Left lung (tissue), 4 donors: ENCODE measurements at regions not wholly inside any gene's neighbourhood (a gene's known extent, or its start where the extent isn't known, plus 50 kb on each side); places are given as distances from the start of the nearest gene placed in this dataset.

Experiments
- ATAC-seq: fragments of 200-7000 bp; cut with Tn5 transposase; one replicate; pipeline ENCODE4 v1.9.1; 2020; ENCODE audit warnings: moderate library complexity
- DNase-seq, 4 donors: peaks; one replicate each; pipeline ENCODE4 v3.0.0-alpha.2; 2013 to 2020
- H3K27ac ChIP-seq, 2 donors: fragments of 200-600 bp; sonication (generic) in 1 of 2; one replicate each; pipeline versions ENCODE4 v1.5.0 to v1.8.0; 2020 to 2021
- H3K27me3 ChIP-seq, 2 donors: fragments of 200-600 bp; sonication (generic) in 1 of 2; one replicate each; pipeline versions ENCODE4 v1.5.0 to v1.8.0; 2020 to 2021
- H3K36me3 ChIP-seq, 2 donors: fragments of 200-600 bp; sonication (generic) in 1 of 2; one replicate each; pipeline versions ENCODE4 v1.5.0 to v1.8.0; 2020 to 2021
- H3K4me1 ChIP-seq, 2 donors: fragments of 200-600 bp; one replicate each; pipeline ENCODE4 v1.8.0; 2021
- H3K4me3 ChIP-seq, 2 donors: fragments of 200-600 bp; sonication (generic) in 1 of 2; one replicate each; pipeline versions ENCODE4 v1.5.0 to v1.8.0; 2020 to 2021; ENCODE audit warnings: mild to moderate bottlenecking in 1 of 2
- H3K9me3 ChIP-seq, 2 donors: fragments of 200-600 bp; sonication (generic) in 1 of 2; one replicate each; pipeline versions ENCODE4 v1.5.0 to v1.8.0; 2020 to 2021
- intact Hi-C, 2 donors: fragments of 100-400 bp; cut with DNase I; formaldehyde crosslinking; loops; one replicate each; pipeline versions ENCODE4 v1.11.2 to v1.14.2; 2022
- TF ChIP-seq, protein P1 (sequence below), 2 donors: fragments of 200-600 bp; sonication (generic) in 1 of 2; IDR thresholded peaks; one replicate each; pipeline versions ENCODE4 v1.5.0 to v1.8.0; 2021; ENCODE audit warnings: antibody characterized with exemption in 2 of 2
- donor health status: DM: no; HTN: yes; CAD: no.
- donor health status: DM: no; HTN: no; CAD: no.

GRCh38 chr4:137468836-137469235 is 63.5 kb downstream of the PCDH18 start:
- Histone ChIP-seq H3K4me1 (no peaks in the 10 kb centered on the region), H3K36me3 (no peaks in the 10 kb centered on the region), H3K27ac (no peak overlapping the region), H3K27me3 (no peaks in the 10 kb centered on the region), H3K4me3 (no peak overlapping the region), H3K9me3 (peaks cover 0 to 24% of the 10 kb centered on the region in 2 donors)
- no peak for ATAC-seq
- no peak for DNase-seq
- TF ChIP-seq, protein P1, sequence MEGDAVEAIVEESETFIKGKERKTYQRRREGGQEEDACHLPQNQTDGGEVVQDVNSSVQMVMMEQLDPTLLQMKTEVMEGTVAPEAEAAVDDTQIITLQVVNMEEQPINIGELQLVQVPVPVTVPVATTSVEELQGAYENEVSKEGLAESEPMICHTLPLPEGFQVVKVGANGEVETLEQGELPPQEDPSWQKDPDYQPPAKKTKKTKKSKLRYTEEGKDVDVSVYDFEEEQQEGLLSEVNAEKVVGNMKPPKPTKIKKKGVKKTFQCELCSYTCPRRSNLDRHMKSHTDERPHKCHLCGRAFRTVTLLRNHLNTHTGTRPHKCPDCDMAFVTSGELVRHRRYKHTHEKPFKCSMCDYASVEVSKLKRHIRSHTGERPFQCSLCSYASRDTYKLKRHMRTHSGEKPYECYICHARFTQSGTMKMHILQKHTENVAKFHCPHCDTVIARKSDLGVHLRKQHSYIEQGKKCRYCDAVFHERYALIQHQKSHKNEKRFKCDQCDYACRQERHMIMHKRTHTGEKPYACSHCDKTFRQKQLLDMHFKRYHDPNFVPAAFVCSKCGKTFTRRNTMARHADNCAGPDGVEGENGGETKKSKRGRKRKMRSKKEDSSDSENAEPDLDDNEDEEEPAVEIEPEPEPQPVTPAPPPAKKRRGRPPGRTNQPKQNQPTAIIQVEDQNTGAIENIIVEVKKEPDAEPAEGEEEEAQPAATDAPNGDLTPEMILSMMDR (IDR thresholded peaks at IDR 0.05), result no peak
- intact Hi-C loops, result no loop called here

GRCh38 chr4:137467537-137467936 is 64.8 kb downstream of the PCDH18 start:
- H3K36me3 ChIP-seq, result no peaks in the 10 kb centered on the region
- intact Hi-C loops, result no loop called here
- no peaks in the 10 kb centered on the region for H3K4me1 ChIP-seq
- H3K9me3 ChIP-seq, result peaks cover 0 to 27% of the 10 kb centered on the region in 2 donors
- TF ChIP-seq, protein P1 (IDR thresholded peaks at IDR 0.05), result no peak
- no peaks in the 10 kb centered on the region for H3K27me3 ChIP-seq
- ATAC-seq (no peak), DNase-seq (no peak)
- H3K4me3 ChIP-seq, result no peak overlapping the region
- H3K27ac ChIP-seq, result no peak overlapping the region

DNA sequence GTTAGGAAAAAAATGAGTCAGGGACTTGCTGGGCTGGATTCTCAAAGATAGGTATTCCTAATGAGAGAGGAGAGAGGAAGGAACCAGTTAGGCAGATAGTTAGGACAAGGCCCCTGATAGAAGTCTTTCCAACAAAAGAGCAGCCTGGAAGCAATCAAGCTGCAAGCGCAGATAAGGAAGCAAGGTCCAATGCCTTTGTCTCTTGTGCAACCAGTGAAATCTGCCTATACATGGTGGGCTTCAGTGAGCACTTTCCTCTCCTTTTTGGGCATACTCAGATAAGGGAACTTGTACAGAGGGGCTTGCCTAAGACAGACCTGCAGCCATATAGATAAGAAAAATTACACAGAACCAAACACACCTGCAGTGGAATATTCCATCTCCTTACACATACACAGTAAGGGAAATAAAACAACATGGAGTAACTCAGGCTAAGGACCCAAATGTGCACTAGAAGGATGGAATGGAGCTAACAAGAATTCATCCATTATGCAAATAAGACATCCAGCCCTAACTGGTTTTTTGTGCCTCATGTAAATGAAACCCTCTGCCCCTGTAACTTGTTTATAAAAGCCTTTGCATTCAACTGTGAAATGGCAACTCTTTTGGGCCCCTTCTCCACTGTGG is 68.8 kb downstream of the PCDH18 start:
- Histone ChIP-seq H3K36me3 (no peaks in the 10 kb centered on the region), H3K4me1 (no peaks in the 10 kb centered on the region), H3K9me3 (peaks cover 0 to 24% of the 10 kb centered on the region in 2 donors), H3K27me3 (no peaks in the 10 kb centered on the region), H3K4me3 (no peak overlapping the region), H3K27ac (no peak overlapping the region)
- ATAC-seq (no peak), DNase-seq (no peak)
- TF ChIP-seq, protein P1 (IDR thresholded peaks at IDR 0.05), result no peak
- intact Hi-C loops, result no loop called here

DNA sequence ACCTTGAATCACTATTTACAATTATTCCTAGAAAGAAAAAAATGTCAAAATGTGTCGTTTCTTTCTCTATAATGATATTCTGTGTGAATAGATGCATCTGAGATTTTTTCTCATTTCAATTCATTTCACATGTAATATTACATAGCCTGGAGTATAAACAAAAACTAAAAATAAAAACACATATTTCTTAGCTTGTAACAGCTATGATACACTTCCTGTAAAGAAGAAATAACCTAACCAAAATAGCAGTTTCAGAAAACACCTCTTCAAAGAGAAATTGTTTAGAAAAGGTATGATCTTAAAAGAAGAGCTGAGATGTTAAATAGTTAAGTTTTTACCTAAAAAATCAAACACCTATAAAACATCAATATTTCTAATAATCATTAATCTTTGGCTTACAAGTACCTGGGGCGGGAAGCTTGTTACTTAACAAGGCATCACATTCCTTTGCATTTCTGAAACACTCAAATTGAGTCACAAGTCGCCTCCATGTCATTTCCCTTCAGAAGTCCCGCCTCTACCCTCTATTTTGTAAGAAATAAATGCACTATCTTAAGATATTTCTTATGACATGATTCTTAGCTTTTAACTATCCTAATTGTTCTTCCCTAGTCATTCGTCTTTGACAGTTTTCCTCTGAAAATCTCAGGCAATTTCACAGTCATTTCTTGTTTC is 76.5 kb downstream of the PCDH18 start:
- Histone ChIP-seq H3K4me3 (no peak overlapping the region), H3K27me3 (no peaks in the 10 kb centered on the region), H3K36me3 (no peaks in the 10 kb centered on the region), H3K27ac (no peak overlapping the region), H3K4me1 (no peaks in the 10 kb centered on the region), H3K9me3 (peaks cover 0 to 2% of the 10 kb centered on the region in 2 donors)
- ATAC-seq (no peak), DNase-seq (no peak)
- intact Hi-C loops, result no loop called here
- TF ChIP-seq, protein P1 (IDR thresholded peaks at IDR 0.05), result no peak

DNA sequence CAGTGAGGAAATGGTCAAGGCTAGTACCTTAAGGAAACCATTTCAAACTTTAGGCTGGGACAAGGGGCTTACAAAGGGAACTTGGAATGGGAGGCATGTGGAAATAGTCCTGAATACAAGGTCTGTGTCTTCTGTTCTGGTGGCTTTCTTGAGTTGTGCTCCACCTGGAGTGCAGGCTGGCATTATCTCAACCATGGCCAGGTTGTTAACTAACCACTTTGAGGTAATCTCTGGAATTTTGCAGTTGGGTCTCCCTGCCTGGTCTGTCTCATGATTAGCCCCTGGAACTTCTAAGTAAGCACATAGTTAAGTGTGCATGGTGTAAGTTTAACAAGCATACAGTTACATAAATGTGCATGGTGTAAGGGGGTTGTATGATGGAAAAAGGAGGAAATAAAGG is 77.5 kb downstream of the PCDH18 start:
- Histone ChIP-seq H3K27ac (no peak overlapping the region), H3K36me3 (no peaks in the 10 kb centered on the region), H3K9me3 (peaks cover 0 to 2% of the 10 kb centered on the region in 2 donors), H3K4me1 (no peaks in the 10 kb centered on the region), H3K27me3 (no peaks in the 10 kb centered on the region), H3K4me3 (no peak overlapping the region)
- no peak for DNase-seq
- TF ChIP-seq, protein P1 (IDR thresholded peaks at IDR 0.05), result no peak
- intact Hi-C loops, result no loop called here
- ATAC-seq, result no peak
